ENCODE measurements at regions not wholly inside any gene's neighbourhood (a gene's known extent, or its start where the extent isn't known, plus 50 kb on each side); places are given as distances from the start of the nearest gene placed in this dataset.

DNA sequence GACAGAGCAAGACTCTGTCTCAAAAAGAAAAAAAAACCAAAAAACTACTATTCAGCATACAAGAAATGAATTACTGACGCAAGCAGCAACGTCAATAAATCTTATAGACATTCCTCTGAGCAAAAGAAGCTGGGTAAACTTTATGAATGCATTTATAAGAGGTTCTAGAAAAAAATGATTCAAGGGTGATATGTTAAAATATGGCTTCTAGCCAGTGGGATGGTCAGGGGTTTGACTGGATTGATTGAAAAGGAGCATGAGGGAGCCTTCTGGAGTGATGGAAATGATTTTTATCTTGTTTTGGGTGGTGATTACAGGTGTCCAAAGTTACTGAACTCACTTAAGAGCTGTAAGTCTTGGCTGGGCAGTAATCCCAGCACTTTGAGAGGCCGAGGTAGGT lies 64.9 kb upstream of the SALL4 start:
- TF ChIP-seq, protein P1, sequence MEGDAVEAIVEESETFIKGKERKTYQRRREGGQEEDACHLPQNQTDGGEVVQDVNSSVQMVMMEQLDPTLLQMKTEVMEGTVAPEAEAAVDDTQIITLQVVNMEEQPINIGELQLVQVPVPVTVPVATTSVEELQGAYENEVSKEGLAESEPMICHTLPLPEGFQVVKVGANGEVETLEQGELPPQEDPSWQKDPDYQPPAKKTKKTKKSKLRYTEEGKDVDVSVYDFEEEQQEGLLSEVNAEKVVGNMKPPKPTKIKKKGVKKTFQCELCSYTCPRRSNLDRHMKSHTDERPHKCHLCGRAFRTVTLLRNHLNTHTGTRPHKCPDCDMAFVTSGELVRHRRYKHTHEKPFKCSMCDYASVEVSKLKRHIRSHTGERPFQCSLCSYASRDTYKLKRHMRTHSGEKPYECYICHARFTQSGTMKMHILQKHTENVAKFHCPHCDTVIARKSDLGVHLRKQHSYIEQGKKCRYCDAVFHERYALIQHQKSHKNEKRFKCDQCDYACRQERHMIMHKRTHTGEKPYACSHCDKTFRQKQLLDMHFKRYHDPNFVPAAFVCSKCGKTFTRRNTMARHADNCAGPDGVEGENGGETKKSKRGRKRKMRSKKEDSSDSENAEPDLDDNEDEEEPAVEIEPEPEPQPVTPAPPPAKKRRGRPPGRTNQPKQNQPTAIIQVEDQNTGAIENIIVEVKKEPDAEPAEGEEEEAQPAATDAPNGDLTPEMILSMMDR (IDR thresholded peaks at IDR 0.05), result no peak
- TF ChIP-seq POLR2A (IDR thresholded peaks at IDR 0.05), result no peak

All from adrenal gland (tissue), 5 donors.